Midbrain (tissue), 1 donor: ENCODE measurements at regions not wholly inside any gene's neighbourhood (a gene's known extent, or its start where the extent isn't known, plus 50 kb on each side); places are given as distances from the start of the nearest gene placed in this dataset.

ENCODE experiments used
- DNase-seq: peaks from one replicate; lab custom pipeline; 2025; lab: John Stamatoyannopoulos, UW

DNA sequence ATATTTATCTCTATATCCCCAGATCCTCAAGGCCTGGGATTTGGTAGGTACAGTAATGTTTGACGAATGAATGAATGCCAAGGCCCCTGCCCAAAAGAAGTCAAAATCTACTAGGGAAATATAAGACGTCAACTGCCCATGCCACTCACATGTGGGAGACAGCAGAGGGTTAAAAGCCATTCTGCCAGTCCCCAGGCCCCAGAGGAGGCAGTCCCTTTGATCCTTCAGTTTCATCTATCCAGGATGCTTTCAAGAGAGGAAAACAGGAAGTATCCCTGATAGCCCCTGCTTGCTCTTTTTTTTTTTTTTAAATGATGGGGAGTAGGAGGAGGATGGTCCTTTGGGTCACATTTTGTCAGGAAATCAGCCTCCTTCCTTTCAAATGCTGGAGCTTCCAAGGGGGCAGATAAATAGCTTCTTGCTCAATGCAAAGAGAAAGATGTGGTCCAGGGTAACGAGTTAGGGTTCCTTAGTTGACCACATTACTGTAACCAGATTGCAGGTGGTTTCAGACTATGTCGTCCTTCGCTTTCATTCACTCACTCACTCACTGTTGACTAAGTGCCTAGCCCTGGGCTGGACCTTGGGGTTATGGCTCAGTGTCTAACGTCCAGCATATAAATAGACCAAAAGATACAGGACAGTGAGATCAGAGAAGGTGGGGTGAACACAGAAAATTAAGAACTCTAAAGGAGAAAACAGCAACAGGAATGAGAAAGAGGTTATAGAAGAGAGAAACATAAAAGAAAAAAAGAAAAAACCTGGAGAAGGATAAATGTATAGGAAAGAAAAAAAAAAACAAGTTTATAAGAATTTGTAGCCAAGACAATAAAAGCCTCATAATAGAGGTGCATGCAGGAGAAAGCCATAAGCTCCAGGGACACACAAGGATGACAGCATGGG is 64.6 kb upstream of the PIM1 start:
- DNase-seq, result no peak

DNA sequence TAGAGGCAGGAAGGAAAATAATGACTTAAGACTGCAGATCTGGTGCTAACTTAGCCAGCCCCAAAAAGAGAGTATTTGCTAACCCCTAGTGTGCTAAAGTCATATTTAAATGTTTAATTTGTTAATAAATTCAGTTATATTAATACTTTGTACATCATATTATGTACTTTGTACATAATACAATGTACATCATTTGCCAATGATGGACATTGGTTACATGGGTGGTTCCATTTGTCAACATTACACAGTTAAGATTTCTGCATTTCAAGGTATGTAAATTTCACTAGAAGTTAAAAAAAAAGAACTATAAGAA is 63.9 kb upstream of the PIM1 start:
- DNase-seq, result no peak

DNA sequence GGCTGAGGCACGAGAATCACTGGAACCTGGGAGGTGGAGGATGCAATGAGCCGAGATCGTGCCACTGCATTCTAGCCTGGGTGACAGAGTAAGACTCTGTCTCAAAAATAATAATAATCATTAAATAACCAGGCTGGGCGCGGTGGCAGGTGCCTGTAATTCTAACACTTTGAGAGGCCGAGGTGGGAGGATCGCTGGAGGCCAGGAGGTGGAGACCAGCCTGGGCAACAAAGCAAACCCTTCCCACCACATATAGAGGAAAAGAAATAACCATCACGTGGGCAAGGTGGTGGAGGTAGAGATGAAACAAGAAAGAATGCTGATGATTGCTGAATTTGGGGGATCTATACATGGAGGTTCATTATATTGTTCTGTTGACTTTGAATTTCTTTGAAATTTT is 63.4 kb upstream of the PIM1 start:
- no peak for DNase-seq

DNA sequence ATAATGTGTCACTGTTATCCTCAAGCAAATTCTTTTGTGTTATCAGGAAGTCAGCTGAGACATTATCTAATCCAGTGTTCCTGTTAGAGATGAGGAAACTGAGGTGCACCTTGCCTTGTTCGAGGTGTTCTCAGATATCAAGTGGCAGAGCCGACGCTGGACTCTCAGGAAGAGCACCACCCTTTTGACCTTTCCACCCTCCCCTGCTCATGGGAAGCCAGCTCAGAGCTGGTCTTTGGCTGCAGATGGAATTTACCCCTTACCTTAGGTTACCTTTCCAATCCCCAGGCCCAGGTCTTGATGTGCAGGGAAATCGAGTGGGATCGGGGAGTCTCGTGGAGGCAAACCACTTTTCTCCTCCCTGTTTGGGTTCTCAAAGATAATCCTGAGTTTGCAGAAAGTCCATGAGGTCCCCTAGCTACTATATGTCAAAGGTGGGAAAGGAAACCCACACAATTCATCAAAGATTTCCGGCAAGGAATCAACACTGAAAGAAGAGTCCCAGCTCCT is 62.9 kb upstream of the PIM1 start:
- DNase-seq, result no peak

DNA sequence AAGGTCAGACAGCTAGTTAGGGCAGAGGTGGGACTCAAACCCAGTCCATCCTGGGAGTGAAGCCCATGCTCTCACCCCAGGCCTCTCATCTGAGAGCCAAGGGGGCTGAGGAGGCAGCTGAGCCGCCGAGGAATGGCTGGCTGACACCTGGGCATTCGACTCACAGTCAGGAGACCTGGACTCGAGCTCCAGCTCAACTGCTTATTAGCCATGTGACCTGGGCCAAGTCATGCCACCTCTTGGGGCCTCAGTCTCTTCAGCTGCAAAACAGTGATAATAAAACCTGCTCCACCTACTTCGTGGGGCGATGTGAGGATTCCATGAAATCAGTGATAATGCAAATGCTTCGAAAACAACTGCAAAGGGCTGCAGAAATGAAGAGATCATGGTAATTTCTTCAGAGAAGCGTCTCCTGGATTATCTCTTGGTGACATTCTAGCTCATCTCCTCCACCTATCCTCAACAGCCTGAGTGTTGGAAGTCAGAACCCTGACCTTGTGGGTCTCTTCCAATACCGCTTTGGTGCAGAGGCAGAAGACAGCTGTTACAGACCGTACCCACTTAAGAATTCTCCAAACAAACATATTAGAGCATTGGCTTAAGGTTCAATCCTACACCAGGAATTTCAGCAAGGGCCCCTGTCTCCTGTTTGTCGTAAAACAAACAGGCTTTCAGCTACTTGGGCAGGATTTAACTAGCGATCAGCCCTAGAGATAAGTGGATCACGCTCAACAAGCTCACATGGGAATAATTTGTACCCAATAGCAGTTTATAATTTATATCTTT is 60.0 kb upstream of the PIM1 start:
- no peak for DNase-seq

DNA sequence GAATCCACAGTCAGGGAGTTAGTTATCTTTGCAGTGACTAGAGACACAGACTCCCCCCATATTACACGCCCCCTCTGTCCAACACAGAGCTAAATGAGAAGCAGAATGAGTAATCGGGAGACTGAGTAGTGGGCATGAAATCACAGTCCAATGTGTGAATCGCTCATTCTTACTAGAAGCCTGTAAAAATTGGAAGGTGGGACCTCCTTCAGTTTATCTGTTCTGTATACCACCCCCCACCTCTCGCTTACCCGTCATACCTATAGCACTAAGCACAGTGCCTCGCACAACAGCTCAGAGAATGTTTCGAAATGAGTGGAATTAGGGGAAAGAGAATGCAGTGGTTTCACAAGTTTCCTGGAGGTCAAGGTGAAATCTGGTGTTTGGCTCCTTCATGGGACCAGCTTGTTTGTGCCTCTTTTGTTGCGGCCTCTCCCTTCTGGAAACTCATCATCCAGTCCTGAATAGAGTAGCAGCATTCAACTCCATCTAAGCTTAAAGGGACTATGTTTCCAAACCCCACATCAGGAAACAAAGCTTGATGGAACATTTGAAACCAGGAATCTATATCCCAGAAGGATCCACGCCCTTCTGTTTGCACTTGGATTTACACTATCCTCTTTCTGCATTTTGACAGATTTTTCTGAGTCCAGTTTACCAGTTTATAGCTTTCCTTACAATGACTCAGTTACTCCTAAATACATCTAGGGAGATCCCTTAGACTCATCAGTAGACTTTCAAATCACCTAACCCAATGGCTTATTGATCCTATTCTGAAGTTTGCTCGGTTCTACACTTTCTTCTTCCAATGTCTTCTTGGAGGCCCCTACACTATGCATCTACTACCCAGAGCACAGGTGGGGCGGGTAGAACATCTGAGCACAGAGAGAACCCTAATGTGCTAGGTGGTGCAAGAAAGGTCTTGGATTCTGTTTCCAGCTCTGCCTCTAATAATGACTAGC is 59.2 kb upstream of the PIM1 start:
- DNase-seq, result no peak

DNA sequence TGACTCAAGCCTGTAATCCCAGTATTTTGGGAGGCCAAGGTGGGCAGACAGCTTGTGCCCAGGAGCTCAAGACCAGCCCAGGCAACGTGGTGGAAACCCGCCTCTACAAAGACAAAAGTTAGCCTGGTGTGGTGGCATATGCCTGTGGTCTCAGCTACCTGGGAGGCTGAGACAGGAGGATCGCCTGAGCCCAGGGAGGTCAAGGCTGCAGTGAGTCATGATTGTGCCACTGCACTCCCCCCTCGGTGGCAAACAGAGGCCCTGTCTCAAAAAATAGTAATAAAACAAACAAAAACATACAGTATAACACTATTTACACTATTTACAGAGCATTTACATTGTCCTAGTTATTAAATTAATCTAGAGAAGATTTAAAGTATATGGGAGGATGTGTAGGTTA is 56.0 kb upstream of the PIM1 start:
- DNase-seq, result no peak

DNA sequence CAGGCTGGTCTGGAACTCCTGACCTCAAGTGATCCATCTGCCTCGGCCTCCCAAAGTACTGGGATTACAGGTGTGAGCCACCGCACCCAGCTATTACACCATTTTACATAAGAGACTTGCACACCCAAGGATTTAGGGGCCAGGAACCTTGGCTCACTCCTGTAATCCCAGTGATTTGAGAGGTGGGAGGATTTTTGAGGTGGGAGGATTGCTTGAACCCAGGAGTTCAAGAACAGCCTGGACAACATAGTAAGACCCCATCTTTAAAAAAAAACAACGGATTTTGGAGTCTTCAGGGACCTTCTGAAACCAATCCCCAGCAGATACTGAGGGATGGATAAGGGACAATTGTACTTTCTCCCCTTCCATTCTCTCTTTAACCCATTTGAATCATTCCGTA is 55.3 kb upstream of the PIM1 start:
- no peak for DNase-seq

DNA sequence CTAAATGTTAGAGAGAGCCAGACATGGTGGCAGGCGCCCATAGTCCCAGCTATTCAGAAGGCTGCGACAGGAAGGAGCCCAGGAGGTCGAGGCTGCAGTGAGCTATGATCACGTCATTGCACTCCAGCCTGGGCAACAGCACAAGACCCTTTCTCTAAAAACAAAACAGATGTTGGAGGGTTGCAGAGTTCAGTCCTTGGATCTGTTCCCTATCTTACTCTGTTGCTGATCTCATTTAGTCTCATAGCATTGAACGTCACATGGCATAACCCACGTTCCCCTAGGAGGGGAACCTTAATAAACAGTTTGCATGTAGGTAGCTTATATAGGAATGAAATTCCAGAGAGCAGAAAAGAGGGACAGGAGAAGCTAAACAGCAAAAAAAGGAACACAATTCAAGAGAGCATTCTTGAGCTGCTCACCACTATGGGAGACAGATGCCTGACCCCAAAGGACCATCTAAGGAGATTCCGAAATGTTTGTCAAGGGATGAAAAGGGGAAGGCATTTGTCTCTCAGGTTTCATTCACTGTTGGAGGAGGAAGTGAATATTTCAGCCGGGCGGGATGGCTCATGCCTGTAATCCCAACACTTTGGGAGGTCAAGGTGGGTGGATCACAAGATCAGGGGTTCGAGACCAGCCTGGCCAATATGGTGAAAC is 54.6 kb upstream of the PIM1 start:
- DNase-seq, result no peak

DNA sequence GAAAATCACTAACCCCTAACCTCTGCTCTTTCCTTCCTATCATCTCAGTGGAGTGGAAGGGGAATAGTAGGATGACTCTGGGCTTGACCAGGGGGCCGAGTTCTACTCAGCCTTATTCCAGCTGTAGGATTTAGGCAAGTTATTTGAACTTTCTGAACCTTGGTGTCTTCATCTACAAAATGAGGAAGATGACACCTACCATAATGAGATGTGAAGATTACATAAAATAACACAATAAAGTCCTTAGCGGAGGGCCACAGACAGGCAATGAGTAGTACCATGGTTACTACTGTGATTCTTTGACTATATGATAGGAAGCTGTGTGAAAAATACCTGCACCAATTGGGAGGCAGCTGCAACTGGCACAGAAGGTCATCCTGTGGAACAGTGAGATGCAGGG is 53.6 kb upstream of the PIM1 start:
- DNase-seq, result no peak

DNA sequence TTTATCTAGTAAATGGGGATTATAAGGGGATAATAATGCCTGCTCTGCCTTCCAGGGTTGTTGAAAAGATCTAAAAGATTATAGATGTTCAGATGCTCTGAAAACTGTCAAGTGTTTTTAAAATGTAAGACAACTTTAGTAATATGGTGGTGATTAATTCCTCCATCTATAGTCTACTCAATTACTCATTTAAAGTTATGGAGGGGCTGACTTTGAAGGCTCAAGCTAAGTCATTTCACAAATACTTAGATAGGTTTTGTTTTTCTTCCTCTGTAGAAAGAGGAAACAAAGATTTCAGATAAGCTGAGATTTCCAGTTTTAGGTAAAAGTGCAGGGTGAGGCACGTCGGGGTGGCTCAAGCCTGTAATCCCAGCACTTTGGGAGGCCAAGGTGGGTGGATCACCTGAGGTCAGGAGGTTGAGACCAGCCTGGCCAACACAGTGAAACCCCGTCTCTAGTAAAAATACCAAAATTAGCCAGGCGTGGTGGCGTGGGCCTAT is 50.5 kb upstream of the PIM1 start:
- no peak for DNase-seq
